ENCODE measurements at regions not wholly inside any gene's neighbourhood (a gene's known extent, or its start where the extent isn't known, plus 50 kb on each side); places are given as distances from the start of the nearest gene placed in this dataset.
A peak's percentile ranks its signal among the peaks of the same experiment; 100 is the strongest.
"Not testable (repeated sequence)": the region's sequence is repeated elsewhere in the genome, so short reads cannot be mapped to it uniquely, and the experiment has no call there.

DNA sequence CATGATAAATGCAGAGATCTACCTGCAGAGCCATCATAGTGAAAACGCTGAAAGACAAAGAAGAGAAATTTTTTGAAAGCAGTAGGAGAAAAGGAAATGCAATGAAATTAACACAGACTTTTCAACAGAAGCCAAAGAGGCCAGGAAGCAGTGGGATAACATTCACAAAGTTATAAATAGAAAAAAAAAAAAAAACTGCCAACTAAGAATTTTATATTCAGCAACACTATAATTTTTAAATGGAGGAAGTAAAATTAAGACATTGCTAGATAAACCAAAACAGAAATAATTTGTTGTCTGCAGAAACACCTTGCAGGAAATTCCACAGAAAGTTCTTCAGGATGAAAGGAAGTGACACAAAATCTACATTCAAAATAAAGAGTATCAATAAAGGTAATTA lies 591.5 kb upstream of the ID4 start:
- ChIA-PET POLR2A (no interaction called here), CTCF (no interaction called here)
- no peak for DNase-seq (ENCODE audit: extremely low spot score)
- no peak for TF ChIP-seq L3MBTL2 (conservative IDR thresholded peaks at IDR 0.05)
- no peak for TF ChIP-seq ELF4 (IDR thresholded peaks at IDR 0.05)
- no peak for TF ChIP-seq SUZ12 (IDR thresholded peaks at IDR 0.05)
- TF ChIP-seq FOXK2 (IDR thresholded peaks at IDR 0.05) = no peak
- TF ChIP-seq PKNOX1 (IDR thresholded peaks at IDR 0.05) = no peak
- TF ChIP-seq HDGF (IDR thresholded peaks at IDR 0.05; ENCODE audit: borderline replicate concordance) = no peak
- TF ChIP-seq FOXM1 (IDR thresholded peaks at IDR 0.05; ENCODE audit: borderline replicate concordance) = no peak

DNA sequence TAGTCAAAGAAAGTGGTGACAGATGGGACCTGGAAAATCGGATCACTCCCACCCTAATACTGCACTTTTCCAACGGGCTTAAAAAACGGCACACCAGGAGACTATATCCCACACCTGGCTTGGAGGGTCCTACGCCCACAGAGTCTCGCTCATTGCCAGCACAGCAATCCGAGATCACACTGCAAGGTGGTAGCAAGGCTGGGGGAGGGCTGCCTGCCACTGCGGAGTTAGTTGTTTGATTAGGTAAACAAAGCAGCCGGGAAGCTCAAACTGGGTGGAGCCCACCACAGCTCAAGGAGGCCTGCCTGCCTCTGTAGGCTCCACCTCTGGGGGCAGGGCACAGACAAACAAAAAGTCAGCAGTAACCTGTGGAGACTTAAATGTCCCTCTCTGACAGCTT lies 590.0 kb upstream of the ID4 start:
- DNase-seq (ENCODE audit: extremely low spot score); CTCF ChIA-PET; POLR2A ChIA-PET: not testable (repeated sequence)

DNA sequence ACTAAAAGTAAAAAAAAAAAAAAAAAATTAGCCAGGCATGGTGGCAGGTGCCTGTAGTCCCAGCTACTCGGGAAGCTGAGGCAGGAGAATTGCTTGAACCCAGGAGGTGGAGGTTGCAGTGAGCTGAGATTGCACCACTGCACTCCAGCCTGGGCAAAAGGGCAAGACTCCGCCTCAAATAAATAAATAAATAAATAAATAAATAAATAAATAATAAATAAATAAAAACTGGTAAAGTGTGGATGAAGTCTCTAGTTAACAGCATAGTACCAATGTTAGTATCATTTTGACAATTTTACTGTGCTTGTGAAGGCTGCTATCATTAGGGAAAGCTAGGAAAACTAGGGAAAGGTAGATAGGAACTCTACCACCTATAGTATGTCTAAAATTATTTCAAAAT lies 581.0 kb upstream of the ID4 start:
- DNase-seq (ENCODE audit: extremely low spot score); POLR2A ChIA-PET; CTCF ChIA-PET: not testable (repeated sequence)

DNA sequence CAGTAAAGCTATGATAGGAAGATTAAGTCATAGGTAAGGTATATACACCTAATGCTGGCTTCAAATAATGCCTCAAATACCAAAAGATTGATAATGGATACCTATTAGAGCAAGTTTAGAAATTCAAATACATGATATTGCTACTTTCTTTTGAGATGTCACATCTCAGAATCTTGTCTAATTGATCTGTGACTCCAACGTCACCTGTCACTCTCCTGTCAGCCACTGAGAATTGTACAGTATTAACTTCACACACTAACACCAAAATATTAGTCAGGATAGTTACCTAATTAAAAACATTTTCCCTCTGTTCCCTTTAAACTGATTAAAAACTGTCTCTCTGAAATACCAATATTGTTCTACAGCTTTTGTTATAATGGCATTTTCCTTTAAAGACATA lies 575.5 kb upstream of the ID4 start:
- DNase-seq (ENCODE audit: extremely low spot score) = no peak
- POLR2A ChIA-PET = no interaction called here
- TF ChIP-seq PKNOX1 (IDR thresholded peaks at IDR 0.05) (peak; percentile 3; the same call in 1 of the 2 replicates), BHLHE40 (IDR thresholded peaks at IDR 0.05; ENCODE audit: borderline replicate concordance) (no peak)
- CTCF ChIA-PET = no interaction called here

GRCh38 chr6:19268117-19268516 lies 569.1 kb upstream of the ID4 start:
- DNase-seq (ENCODE audit: extremely low spot score) = no peak
- ChIA-PET CTCF (no interaction called here), POLR2A (no interaction called here)
- TF ChIP-seq ZNF384 (IDR thresholded peaks at IDR 0.05) (no peak), ELF4 (IDR thresholded peaks at IDR 0.05) (no peak), HDGF (IDR thresholded peaks at IDR 0.05; ENCODE audit: borderline replicate concordance) (no peak), FOXK2 (IDR thresholded peaks at IDR 0.05) (no peak), CTBP1 (IDR thresholded peaks at IDR 0.05; ENCODE audit: borderline replicate concordance) (no peak)

DNA sequence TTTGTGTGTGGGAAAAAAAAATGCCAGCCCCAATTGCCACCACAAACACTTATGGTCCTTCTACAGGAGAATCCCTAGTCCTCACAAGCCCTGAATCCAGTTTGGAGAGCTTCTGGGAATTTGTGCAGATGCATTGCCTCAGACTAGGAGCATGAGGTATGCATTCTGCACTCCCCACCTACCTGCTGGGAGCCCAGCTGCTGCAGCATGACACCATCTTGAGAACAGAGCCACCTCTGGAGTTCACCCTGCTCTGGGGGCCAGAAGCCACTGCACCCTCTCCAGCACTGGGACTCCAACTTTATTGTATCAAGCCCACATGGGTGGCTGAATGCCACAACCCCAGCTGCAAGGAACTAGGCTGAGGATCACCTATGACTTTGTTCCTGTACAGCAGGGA lies 568.5 kb upstream of the ID4 start:
- DNase-seq (ENCODE audit: extremely low spot score) = no peak
- POLR2A ChIA-PET = no interaction called here
- CTCF ChIA-PET = no interaction called here
- no peak for TF ChIP-seq FOXA1 (IDR thresholded peaks at IDR 0.05)
- TF ChIP-seq PKNOX1 (IDR thresholded peaks at IDR 0.05) = no peak
- no peak for TF ChIP-seq FOXK2 (IDR thresholded peaks at IDR 0.05)
- TF ChIP-seq ELF4 (IDR thresholded peaks at IDR 0.05) = no peak
- no peak for TF ChIP-seq SP1 (IDR thresholded peaks at IDR 0.05)
- TF ChIP-seq HDGF (IDR thresholded peaks at IDR 0.05; ENCODE audit: borderline replicate concordance) = no peak
- no peak for TF ChIP-seq FOXM1 (IDR thresholded peaks at IDR 0.05; ENCODE audit: borderline replicate concordance)
- no peak for TF ChIP-seq LEF1 (IDR thresholded peaks at IDR 0.05; ENCODE audit: borderline replicate concordance)
- TF ChIP-seq CTBP1 (IDR thresholded peaks at IDR 0.05; ENCODE audit: borderline replicate concordance) = no peak
- no peak for TF ChIP-seq TARDBP (IDR thresholded peaks at IDR 0.05)

- no peak for DNase-seq (ENCODE audit: extremely low spot score)
- TF ChIP-seq SP1 (IDR thresholded peaks at IDR 0.05) (no peak), ARNT (IDR thresholded peaks at IDR 0.05) (no peak), PKNOX1 (IDR thresholded peaks at IDR 0.05) (no peak), FOXK2 (IDR thresholded peaks at IDR 0.05) (no peak), HDGF (IDR thresholded peaks at IDR 0.05; ENCODE audit: borderline replicate concordance) (no peak), L3MBTL2 (conservative IDR thresholded peaks at IDR 0.05) (no peak), NFRKB (IDR thresholded peaks at IDR 0.05) (no peak)
- CTCF ChIA-PET = no interaction called here
- POLR2A ChIA-PET = no interaction called here
These were observed 567.8 kb upstream of the ID4 start for GRCh38 chr6:19269341-19269898.

DNA sequence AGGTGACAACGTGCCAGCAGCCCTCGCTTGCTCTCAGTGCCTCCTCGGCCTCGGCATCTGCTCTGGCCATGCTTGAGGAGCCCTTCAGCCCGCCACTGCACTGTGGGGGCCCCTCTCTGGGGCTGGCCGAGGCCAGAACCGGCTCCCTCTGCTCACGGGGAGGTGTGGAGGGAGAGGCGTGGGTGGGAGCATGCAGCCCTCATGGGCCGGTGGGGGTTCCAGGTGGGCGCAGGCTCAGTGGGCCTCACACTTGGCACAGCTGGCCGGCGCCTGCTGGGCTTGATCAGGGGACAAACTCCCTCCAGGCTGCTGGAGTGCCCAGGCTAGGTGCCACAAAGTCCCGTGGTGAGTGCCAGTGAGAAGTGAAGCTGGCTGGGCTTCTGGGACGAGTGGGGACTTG lies 566.6 kb upstream of the ID4 start:
- no peak for DNase-seq (ENCODE audit: extremely low spot score)
- ChIA-PET CTCF (no interaction called here), POLR2A (no interaction called here)
- TF ChIP-seq FOXM1 (IDR thresholded peaks at IDR 0.05; ENCODE audit: borderline replicate concordance) = no peak
- no peak for TF ChIP-seq LEF1 (IDR thresholded peaks at IDR 0.05; ENCODE audit: borderline replicate concordance)
- no peak for TF ChIP-seq CTBP1 (IDR thresholded peaks at IDR 0.05; ENCODE audit: borderline replicate concordance)
- no peak for TF ChIP-seq ELF4 (IDR thresholded peaks at IDR 0.05)
- TF ChIP-seq NFRKB (IDR thresholded peaks at IDR 0.05) = no peak
- TF ChIP-seq SUZ12 (IDR thresholded peaks at IDR 0.05) = no peak
- no peak for TF ChIP-seq FOXA1 (IDR thresholded peaks at IDR 0.05)
- TF ChIP-seq SP1 (IDR thresholded peaks at IDR 0.05) = no peak
- no peak for TF ChIP-seq ZNF384 (IDR thresholded peaks at IDR 0.05)
- no peak for TF ChIP-seq L3MBTL2 (conservative IDR thresholded peaks at IDR 0.05)
- TF ChIP-seq PKNOX1 (IDR thresholded peaks at IDR 0.05) = no peak
- TF ChIP-seq ARNT (IDR thresholded peaks at IDR 0.05) = no peak

All from HEK293T (cell line).